H1 (cell line): ENCODE measurements at regions not wholly inside any gene's neighbourhood (a gene's known extent, or its start where the extent isn't known, plus 50 kb on each side); places are given as distances from the start of the nearest gene placed in this dataset.

ENCODE experiments used
- CHD1 ChIP-seq: IDR thresholded peaks from 2 replicates; pipeline ENCODE4 v1.6.1; 2012; ENCODE audit warnings: low read depth, low read length, improper control_type of control experiment
- CHD2 ChIP-seq: IDR thresholded peaks from 2 replicates; pipeline ENCODE4 v1.6.1; 2012; ENCODE audit warnings: low read length, improper control_type of control experiment
- SIN3A ChIP-seq, 2 experiments: IDR thresholded peaks in 1 of 2; conservative IDR thresholded peaks in 1 of 2; 2 replicates each; pipeline ENCODE4 v1.6.1; 2011 to 2012; ENCODE audit warnings: low read length in 2 of 2, improper control_type of control experiment in 1 of 2, low read depth in 1 of 2, mild to moderate bottlenecking in 1 of 2
- SP1 ChIP-seq: IDR thresholded peaks from 2 replicates; pipeline ENCODE4 v1.6.1; 2011; ENCODE audit warnings: low read depth, low read length
- TAF7 ChIP-seq: optimal IDR thresholded peaks from 2 replicates; pipeline ENCODE3; 2011; ENCODE audit warnings: low read depth, mild to moderate bottlenecking, inconsistent platforms, low read length, moderate library complexity, borderline replicate concordance
- TEAD4 ChIP-seq: IDR thresholded peaks from 2 replicates; pipeline ENCODE4 v1.6.1; 2012; ENCODE audit warnings: low read depth, low read length, inconsistent platforms, mixed read lengths
- TF ChIP-seq, protein P1 (sequence below): IDR thresholded peaks from 2 replicates; pipeline ENCODE4 v1.6.1; 2012; ENCODE audit warnings: inconsistent platforms

DNA sequence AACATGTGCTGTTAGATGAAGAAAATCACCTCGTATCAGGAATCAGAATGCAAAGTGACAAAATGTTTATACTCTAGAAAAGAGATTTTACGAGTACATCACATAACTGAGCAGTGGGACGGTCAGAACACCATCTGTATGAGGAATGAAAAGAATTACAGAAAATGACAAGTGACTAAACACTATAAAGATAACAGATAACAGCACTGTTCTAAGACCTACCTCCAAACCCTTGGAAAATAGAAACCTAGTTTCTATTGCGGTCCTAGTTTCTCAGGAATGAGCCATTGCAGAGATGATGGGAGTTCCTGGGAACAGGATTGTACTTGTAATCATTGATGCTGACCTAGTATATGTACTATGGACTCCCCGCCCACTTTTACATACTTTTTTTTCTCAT lies 839.4 kb upstream of the ADAMTS5 start (continued):
- TF ChIP-seq TEAD4, result no peak
- TF ChIP-seq CHD1, result no peak
- TF ChIP-seq, protein P1, sequence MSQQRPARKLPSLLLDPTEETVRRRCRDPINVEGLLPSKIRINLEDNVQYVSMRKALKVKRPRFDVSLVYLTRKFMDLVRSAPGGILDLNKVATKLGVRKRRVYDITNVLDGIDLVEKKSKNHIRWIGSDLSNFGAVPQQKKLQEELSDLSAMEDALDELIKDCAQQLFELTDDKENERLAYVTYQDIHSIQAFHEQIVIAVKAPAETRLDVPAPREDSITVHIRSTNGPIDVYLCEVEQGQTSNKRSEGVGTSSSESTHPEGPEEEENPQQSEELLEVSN, result no peak
- TF ChIP-seq TAF7, result no peak
- TF ChIP-seq CHD2, result no peak
- no peak for TF ChIP-seq SIN3A (conservative IDR thresholded peaks at IDR 0.05 in 1 of 2, IDR thresholded peaks at IDR 0.05 in 1 of 2; ENCODE audit: low read depth in 1 of 2, low read length in 2 of 2)
- no peak for TF ChIP-seq SP1
